T-helper 17 cell (primary cell): ENCODE measurements at regions not wholly inside any gene's neighbourhood (a gene's known extent, or its start where the extent isn't known, plus 50 kb on each side); places are given as distances from the start of the nearest gene placed in this dataset.
A peak's percentile ranks its signal among the peaks of the same experiment; 100 is the strongest.

Experiments
- ATAC-seq: fragments of 150-1000 bp; cut with Tn5 transposase; 2 replicates; pipeline ENCODE4 v1.10.0; 2021; ENCODE audit warnings: mild to moderate bottlenecking, moderate library complexity
- DNase-seq, 3 donors: peaks; one replicate each; pipeline versions ENCODE4 v3.0.0 to v3.0.0-alpha.2; 2020 to 2021
- H3K9me3 ChIP-seq: one replicate; pipeline ENCODE4 v1.7.0; 2013; ENCODE audit warnings: low read length, mild to moderate bottlenecking; ENCODE audit not compliant: control insufficient read depth, poor library complexity, severe bottlenecking
- H3K27ac Mint-ChIP-seq: one replicate; pipeline ENCODE4 v1.8.0; 2022; ENCODE audit warnings: mild to moderate bottlenecking, moderate library complexity, mixed read lengths
- H3K27me3 Mint-ChIP-seq: one replicate; pipeline ENCODE4 v1.8.0; 2022; ENCODE audit warnings: mixed read lengths
- H3K36me3 Mint-ChIP-seq: one replicate; pipeline ENCODE4 v1.8.0; 2022; ENCODE audit warnings: low read depth, mixed read lengths
- H3K4me1 Mint-ChIP-seq: one replicate; pipeline ENCODE4 v1.8.0; 2022; ENCODE audit warnings: mild to moderate bottlenecking, mixed read lengths
- H3K4me3 Mint-ChIP-seq: one replicate; pipeline ENCODE4 v1.8.0; 2022; ENCODE audit warnings: mild to moderate bottlenecking, moderate library complexity, mixed read lengths

DNA sequence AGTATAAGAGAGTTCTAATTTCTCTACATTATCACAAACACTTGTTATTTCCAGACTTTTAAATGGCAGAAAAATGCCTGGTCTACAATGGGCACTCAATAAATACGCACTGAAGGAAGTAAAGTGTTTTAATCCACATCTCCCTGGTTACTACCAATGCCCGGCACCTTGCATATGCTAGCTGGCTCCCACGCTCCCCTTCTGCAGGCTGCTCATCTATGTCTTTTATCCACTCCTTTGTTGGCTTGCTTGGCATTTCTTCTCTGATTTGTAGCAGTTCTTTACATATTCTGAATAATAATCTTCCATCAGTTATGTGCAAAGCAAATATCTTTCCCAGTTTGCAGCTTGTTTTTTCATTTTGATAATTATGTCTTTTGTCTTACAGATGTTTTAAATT is 74.6 kb upstream of the PRR23E start:
- Mint-ChIP-seq H3K36me3 (no peaks in the 10 kb centered on the region), H3K27ac (no peak overlapping the region), H3K4me3 (no peak overlapping the region), H3K4me1 (no peaks in the 10 kb centered on the region), H3K27me3 (peaks cover 18% of the 10 kb centered on the region)
- no peak for DNase-seq
- no peak for ATAC-seq
- no peaks in the 10 kb centered on the region for H3K9me3 ChIP-seq

- Mint-ChIP-seq H3K4me1 (no peaks in the 10 kb centered on the region), H3K27me3 (peaks cover 30% of the 10 kb centered on the region), H3K4me3 (no peak overlapping the region), H3K36me3 (no peaks in the 10 kb centered on the region), H3K27ac (no peak overlapping the region)
- no peak for ATAC-seq
- DNase-seq: no peak
- H3K9me3 ChIP-seq: no peaks in the 10 kb centered on the region
Measured at GRCh38 chr3:127119693-127120464, 73.1 kb upstream of the PRR23E start.

- DNase-seq (no peak), ATAC-seq (no peak)
- Mint-ChIP-seq H3K36me3 (no peaks in the 10 kb centered on the region), H3K27me3 (peaks cover 30% of the 10 kb centered on the region), H3K4me1 (no peaks in the 10 kb centered on the region), H3K27ac (no peak overlapping the region), H3K4me3 (no peak overlapping the region)
- no peaks in the 10 kb centered on the region for H3K9me3 ChIP-seq
Measured at GRCh38 chr3:127120851-127121647, 71.9 kb upstream of the PRR23E start.

DNA sequence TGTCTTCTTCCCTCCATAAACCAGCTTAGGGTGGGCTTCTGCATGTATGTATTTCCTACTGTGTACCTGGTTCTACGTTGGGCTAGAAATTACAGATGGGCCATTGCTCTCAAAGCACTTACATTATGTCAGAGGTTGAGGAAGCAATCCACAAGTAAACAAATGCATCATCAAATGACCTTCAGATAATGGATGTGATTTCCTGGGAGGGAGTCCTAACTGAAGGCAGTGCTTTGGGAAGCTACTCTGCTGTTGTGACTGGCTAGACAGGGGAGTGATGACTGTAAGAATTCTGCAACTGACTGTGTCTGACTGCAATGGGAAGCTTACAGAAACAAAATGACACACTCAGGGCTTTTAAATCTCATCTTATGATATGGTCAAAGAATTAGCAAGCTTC is 71.0 kb upstream of the PRR23E start:
- H3K4me3 Mint-ChIP-seq: no peak overlapping the region
- ATAC-seq: no peak
- no peaks in the 10 kb centered on the region for H3K4me1 Mint-ChIP-seq
- no peak for DNase-seq
- H3K9me3 ChIP-seq: no peaks in the 10 kb centered on the region
- H3K27me3 Mint-ChIP-seq: peaks cover 34% of the 10 kb centered on the region
- no peaks in the 10 kb centered on the region for H3K36me3 Mint-ChIP-seq
- H3K27ac Mint-ChIP-seq: no peak overlapping the region

DNA sequence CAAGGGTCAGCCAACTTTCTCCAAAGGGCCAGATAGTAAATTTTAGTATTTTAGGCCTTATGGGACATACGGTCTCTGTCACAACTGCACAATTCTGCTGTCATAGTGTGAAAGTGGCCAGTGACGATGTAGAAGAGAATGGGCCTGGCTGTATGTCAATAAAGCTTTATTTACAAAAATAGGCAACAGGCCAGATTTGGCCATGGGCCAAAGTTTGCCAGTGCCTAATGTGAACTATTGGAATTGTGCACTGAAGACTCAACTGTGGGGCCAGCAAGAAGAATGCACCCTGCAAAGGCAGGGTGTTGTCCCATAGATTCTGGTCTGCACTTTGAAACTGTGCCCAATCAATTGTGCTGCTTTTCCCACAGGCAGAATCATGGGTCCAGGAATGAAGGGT is 69.4 kb upstream of the PRR23E start:
- no peaks in the 10 kb centered on the region for H3K4me1 Mint-ChIP-seq
- ATAC-seq: no peak
- H3K27me3 Mint-ChIP-seq: peaks cover 38% of the 10 kb centered on the region

DNA sequence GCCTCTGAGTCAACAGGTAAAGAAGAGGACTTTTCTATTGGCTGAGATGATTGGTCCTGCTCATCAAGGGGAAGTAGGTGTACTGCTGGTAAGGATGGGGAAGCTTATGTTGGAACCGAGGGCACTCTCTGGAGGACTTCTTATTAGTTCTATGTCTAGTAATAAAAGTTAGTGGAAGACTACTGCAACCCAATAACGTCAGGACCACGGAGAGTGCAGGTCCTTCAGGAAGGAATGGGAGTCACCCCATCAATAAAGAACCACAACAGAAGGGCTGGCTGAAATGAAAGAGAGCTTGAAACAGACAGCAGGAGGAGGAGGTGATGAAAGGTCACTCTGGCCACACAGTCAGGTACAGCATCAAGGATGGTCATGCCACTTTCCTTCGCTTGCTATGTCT is 68.8 kb upstream of the PRR23E start:
- no peak for ATAC-seq
- Mint-ChIP-seq H3K27me3 (peaks cover 38% of the 10 kb centered on the region), H3K27ac (no peak overlapping the region), H3K36me3 (no peaks in the 10 kb centered on the region), H3K4me3 (no peak overlapping the region), H3K4me1 (no peaks in the 10 kb centered on the region)
- DNase-seq: no peak
- H3K9me3 ChIP-seq: no peaks in the 10 kb centered on the region

More for the DNA sequence above, 69.4 kb upstream of the PRR23E start:
- no peaks in the 10 kb centered on the region for H3K9me3 ChIP-seq
- Mint-ChIP-seq H3K4me3 (no peak overlapping the region), H3K27ac (no peak overlapping the region), H3K36me3 (no peaks in the 10 kb centered on the region)
- DNase-seq: no peak

DNA sequence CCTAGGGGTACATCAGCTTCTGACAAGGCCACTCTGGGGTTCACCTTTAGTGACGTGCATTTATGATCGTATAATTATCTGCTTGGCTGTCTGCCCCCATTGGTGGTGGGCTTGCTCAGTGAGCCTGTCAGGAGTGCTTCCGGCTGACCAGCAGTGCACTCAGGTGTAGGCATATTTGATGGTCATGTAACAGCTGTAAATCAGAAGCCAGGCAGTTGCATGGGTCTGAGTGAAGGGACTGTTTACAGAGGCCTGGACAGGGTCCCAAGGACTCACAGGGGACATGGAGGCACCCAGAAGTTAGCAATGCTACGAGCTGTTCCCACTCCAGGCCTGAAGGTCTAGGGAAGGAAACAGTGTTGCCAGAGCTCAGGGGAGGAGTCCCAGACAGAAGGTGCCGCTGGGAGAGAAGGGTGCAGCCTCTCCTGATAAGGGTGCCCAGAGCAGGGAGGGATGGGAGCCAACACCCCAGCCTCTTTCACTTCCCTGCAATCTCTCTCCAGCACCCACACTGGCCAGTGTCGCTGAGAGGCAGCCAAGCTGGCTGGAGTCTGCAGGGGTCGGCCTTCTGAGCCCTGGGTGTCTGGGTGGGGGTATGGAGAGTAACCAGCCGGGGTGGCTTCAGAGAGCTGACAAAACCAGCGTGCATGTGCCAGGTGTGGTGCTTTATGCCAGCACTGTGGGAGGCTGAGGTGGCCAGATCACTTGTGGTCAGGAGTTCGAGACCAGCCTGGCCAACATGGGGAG is 61.3 kb upstream of the PRR23E start:
- H3K9me3 ChIP-seq: no peaks in the 10 kb centered on the region
- Mint-ChIP-seq H3K36me3 (peaks cover 4% of the 10 kb centered on the region), H3K27ac (no peak overlapping the region), H3K27me3 (peaks cover 67% of the 10 kb centered on the region), H3K4me1 (peaks cover 8% of the 10 kb centered on the region), H3K4me3 (no peak overlapping the region)
- ATAC-seq: no peak
- DNase-seq: no peak

DNA sequence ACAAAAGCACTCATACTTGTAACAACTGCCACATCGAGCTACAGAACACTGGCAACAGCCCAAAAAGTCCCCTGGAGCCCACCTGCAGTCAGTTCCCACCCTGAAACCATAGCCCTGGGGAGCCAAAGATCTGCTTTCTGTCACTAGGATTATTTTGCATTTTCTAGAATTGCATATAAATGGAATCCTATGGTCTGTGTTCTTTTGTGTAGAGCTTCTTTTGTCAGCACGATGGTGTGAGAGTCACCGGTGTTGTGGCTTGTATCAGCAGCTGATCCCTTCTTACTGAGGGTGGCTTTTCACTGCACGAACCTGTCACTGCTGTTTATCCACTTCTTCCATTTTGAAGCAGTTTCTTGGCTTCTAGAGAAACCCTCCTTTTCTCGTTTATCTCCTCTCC is 60.1 kb upstream of the PRR23E start:
- ATAC-seq (no peak), DNase-seq (no peak)
- Mint-ChIP-seq H3K36me3 (peaks cover 4% of the 10 kb centered on the region), H3K4me3 (no peak overlapping the region), H3K27ac (peak overlapping the region; percentile 65), H3K4me1 (peaks cover 10% of the 10 kb centered on the region), H3K27me3 (peaks cover 72% of the 10 kb centered on the region)
- no peaks in the 10 kb centered on the region for H3K9me3 ChIP-seq

GRCh38 chr3:127133971-127134370 is 59.0 kb upstream of the PRR23E start:
- H3K9me3 ChIP-seq: no peaks in the 10 kb centered on the region
- ATAC-seq: no peak
- DNase-seq: no peak
- Mint-ChIP-seq H3K36me3 (peaks cover 4% of the 10 kb centered on the region), H3K27ac (no peak overlapping the region), H3K27me3 (peaks cover 81% of the 10 kb centered on the region), H3K4me3 (no peak overlapping the region), H3K4me1 (peaks cover 10% of the 10 kb centered on the region)

GRCh38 chr3:127134466-127134865 is 58.5 kb upstream of the PRR23E start:
- no peak for ATAC-seq
- Mint-ChIP-seq H3K27ac (no peak overlapping the region), H3K36me3 (peaks cover 6% of the 10 kb centered on the region), H3K4me3 (peak overlapping the region; percentile 7), H3K4me1 (peaks cover 10% of the 10 kb centered on the region), H3K27me3 (peaks cover 84% of the 10 kb centered on the region)
- DNase-seq: no peak
- H3K9me3 ChIP-seq: no peaks in the 10 kb centered on the region

DNA sequence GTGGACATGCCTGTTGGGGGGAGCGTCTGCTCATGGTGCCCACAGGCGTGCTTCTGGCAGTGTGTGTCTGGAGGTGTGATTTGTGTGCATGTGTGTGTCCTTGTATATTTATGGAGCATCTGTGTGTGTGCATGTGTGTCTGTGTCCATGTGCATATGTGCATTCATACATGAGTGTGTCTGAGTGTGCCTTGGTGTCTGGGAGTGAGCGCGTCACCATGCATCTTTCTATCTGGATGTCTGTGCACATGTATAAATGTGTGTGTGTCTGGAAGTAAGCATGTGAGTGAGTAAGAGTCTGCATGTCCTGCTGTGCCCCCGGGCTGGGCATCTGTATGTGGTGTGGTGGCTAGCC is 58.1 kb upstream of the PRR23E start:
- ATAC-seq (no peak), DNase-seq (no peak)
- H3K9me3 ChIP-seq: no peaks in the 10 kb centered on the region
- Mint-ChIP-seq H3K36me3 (peaks cover 6% of the 10 kb centered on the region), H3K4me3 (no peak overlapping the region), H3K27me3 (peaks cover 84% of the 10 kb centered on the region), H3K4me1 (peaks cover 10% of the 10 kb centered on the region), H3K27ac (no peak overlapping the region)

- H3K9me3 ChIP-seq: no peaks in the 10 kb centered on the region
- DNase-seq: no peak
- Mint-ChIP-seq H3K27ac (no peak overlapping the region), H3K27me3 (peaks cover 85% of the 10 kb centered on the region), H3K4me1 (peaks cover 10% of the 10 kb centered on the region), H3K36me3 (peaks cover 6% of the 10 kb centered on the region), H3K4me3 (peak overlapping the region; percentile 68)
- no peak for ATAC-seq
Measured at GRCh38 chr3:127135241-127136023, 57.5 kb upstream of the PRR23E start.
